Type B pancreatic cell (in vitro differentiated cells): ENCODE measurements at regions not wholly inside any gene's neighbourhood (a gene's known extent, or its start where the extent isn't known, plus 50 kb on each side); places are given as distances from the start of the nearest gene placed in this dataset.

Experiments used
- DNase-seq: peaks from one replicate; pipeline ENCODE4 v3.0.0; 2021; ENCODE audit warnings: mixed read lengths; ENCODE audit not compliant: unreplicated experiment; ENCODE audit errors: extremely low spot score
- H3K27ac Mint-ChIP-seq: 2 replicates; pipeline ENCODE4 v1.8.0; 2021; ENCODE audit warnings: mild to moderate bottlenecking, mixed read lengths
- H3K27me3 Mint-ChIP-seq: 2 replicates; pipeline ENCODE4 v1.8.0; 2021; ENCODE audit warnings: mixed read lengths
- H3K36me3 Mint-ChIP-seq: 2 replicates; pipeline ENCODE4 v1.8.0; 2021; ENCODE audit warnings: mixed read lengths
- H3K4me1 Mint-ChIP-seq: one replicate; pipeline ENCODE4 v1.8.0; 2021; ENCODE audit warnings: mixed read lengths; ENCODE audit not compliant: unreplicated experiment
- H3K4me3 Mint-ChIP-seq: 2 replicates; pipeline ENCODE4 v1.8.0; 2021; ENCODE audit warnings: mild to moderate bottlenecking, mixed read lengths
- H3K9me3 Mint-ChIP-seq: 2 replicates; pipeline ENCODE4 v1.8.0; 2021; ENCODE audit warnings: mixed read lengths
- TF ChIP-seq, protein P1 (sequence below): fragments of 200-600 bp; sonication (generic); conservative IDR thresholded peaks from 2 replicates; pipeline ENCODE4 v1.5.0; 2021; ENCODE audit warnings: antibody characterized with exemption, mild to moderate bottlenecking

DNA sequence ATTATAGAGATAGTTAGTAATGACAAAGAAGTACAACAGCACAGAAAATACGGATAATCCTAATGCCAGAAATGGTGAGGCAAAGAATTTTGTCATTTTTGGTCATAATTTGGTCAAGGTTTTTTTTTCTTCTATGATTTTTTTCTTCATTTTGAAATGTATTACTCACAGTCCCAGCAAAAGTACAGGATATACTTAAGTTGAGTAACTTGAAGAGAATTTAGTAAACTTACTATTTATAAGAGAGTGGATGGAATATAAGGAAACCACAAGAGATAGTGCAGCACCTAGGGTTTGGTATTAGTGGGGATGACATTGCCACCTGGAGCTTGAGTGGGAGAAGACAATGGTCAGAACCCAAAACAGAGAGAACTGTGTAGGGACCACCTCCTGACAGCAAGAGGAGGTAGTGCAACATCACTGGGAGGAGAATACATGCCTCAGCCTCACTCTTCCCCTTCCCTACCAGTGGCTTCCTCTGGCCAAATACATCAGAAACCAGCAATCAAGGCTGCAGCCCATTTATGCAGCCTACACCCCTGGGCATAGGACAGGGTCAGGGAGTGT, 434.5 kb upstream of the TRPC7 start:
- Mint-ChIP-seq H3K27ac (no peak overlapping the region), H3K36me3 (no peaks in the 10 kb centered on the region), H3K4me1 (no peaks in the 10 kb centered on the region), H3K27me3 (peaks cover 14% of the 10 kb centered on the region), H3K4me3 (no peak overlapping the region), H3K9me3 (no peaks in the 10 kb centered on the region)
- TF ChIP-seq, protein P1, sequence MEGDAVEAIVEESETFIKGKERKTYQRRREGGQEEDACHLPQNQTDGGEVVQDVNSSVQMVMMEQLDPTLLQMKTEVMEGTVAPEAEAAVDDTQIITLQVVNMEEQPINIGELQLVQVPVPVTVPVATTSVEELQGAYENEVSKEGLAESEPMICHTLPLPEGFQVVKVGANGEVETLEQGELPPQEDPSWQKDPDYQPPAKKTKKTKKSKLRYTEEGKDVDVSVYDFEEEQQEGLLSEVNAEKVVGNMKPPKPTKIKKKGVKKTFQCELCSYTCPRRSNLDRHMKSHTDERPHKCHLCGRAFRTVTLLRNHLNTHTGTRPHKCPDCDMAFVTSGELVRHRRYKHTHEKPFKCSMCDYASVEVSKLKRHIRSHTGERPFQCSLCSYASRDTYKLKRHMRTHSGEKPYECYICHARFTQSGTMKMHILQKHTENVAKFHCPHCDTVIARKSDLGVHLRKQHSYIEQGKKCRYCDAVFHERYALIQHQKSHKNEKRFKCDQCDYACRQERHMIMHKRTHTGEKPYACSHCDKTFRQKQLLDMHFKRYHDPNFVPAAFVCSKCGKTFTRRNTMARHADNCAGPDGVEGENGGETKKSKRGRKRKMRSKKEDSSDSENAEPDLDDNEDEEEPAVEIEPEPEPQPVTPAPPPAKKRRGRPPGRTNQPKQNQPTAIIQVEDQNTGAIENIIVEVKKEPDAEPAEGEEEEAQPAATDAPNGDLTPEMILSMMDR, result no peak
- DNase-seq, result no peak

DNA sequence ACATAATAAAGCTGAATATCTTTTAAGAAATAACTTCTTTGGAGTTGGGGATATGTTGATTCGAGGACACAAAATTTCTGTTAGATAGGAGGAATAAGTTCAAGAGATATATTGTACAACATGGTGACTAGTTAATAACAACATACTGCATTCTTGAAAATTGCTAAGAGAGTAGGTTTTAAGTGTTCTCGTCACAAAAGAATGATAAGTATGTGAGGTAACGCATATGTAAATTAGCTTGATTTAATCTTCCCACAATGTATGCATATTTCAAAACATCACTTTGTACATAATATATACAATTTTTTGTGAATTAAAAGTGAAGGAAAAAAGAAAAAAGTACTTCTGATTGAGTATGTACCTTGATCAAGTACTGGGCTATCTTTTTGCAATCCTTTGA, 428.0 kb upstream of the TRPC7 start:
- Mint-ChIP-seq H3K36me3 (no peaks in the 10 kb centered on the region), H3K27me3 (no peaks in the 10 kb centered on the region), H3K4me3 (no peak overlapping the region), H3K9me3 (no peaks in the 10 kb centered on the region), H3K27ac (no peak overlapping the region), H3K4me1 (no peaks in the 10 kb centered on the region)
- TF ChIP-seq, protein P1, result no peak
- DNase-seq, result no peak

- TF ChIP-seq, protein P1, result no peak
- no peaks in the 10 kb centered on the region for H3K4me1 Mint-ChIP-seq
Observed at GRCh38 chr5:136781464-136781863, 416.1 kb upstream of the TRPC7 start.

GRCh38 chr5:136780518-136780917, 415.2 kb upstream of the TRPC7 start:
- no peaks in the 10 kb centered on the region for H3K4me1 Mint-ChIP-seq
- H3K27ac Mint-ChIP-seq, result no peak overlapping the region
- H3K4me3 Mint-ChIP-seq, result no peak overlapping the region
- H3K36me3 Mint-ChIP-seq, result no peaks in the 10 kb centered on the region
- TF ChIP-seq, protein P1, result no peak
- peaks cover 16% of the 10 kb centered on the region for H3K27me3 Mint-ChIP-seq
- DNase-seq, result no peak
- H3K9me3 Mint-ChIP-seq, result no peaks in the 10 kb centered on the region

More at GRCh38 chr5:136781464-136781863, 416.1 kb upstream of the TRPC7 start:
- H3K36me3 Mint-ChIP-seq, result no peaks in the 10 kb centered on the region
- H3K27ac Mint-ChIP-seq, result no peak overlapping the region
- peaks cover 12% of the 10 kb centered on the region for H3K27me3 Mint-ChIP-seq
- H3K4me3 Mint-ChIP-seq, result no peak overlapping the region
- no peak for DNase-seq
- no peaks in the 10 kb centered on the region for H3K9me3 Mint-ChIP-seq

GRCh38 chr5:136776022-136776927, 410.9 kb upstream of the TRPC7 start:
- Mint-ChIP-seq H3K27ac (no peak overlapping the region), H3K4me1 (no peaks in the 10 kb centered on the region), H3K36me3 (no peaks in the 10 kb centered on the region), H3K27me3 (peaks cover 19% of the 10 kb centered on the region), H3K9me3 (no peaks in the 10 kb centered on the region), H3K4me3 (no peak overlapping the region)
- no peak for DNase-seq
- TF ChIP-seq, protein P1, result no peak
